ENCODE measurements at regions not wholly inside any gene's neighbourhood (a gene's known extent, or its start where the extent isn't known, plus 50 kb on each side); places are given as distances from the start of the nearest gene placed in this dataset.

DNA sequence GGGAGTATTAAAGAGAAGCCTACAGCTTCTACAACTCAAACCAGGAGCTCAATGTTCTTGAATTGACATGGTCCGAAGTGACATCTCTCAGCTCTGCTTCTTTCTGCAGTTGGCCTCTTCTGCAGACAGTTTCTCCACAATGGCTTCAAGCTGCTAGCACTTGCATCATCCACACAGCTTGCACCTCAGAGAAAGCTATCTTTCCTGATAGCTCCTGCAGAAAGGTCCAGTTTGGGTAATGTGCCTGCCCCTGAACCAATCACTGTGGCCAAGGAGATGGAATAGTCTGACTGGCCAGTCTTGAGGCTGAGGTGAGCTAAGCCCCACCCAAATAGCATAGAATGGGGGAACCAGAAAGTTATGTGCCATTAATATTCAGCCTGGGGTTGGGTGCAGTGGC lies 95.8 kb upstream of the ABCA1 start:
- DNase-seq = no peak

DNA sequence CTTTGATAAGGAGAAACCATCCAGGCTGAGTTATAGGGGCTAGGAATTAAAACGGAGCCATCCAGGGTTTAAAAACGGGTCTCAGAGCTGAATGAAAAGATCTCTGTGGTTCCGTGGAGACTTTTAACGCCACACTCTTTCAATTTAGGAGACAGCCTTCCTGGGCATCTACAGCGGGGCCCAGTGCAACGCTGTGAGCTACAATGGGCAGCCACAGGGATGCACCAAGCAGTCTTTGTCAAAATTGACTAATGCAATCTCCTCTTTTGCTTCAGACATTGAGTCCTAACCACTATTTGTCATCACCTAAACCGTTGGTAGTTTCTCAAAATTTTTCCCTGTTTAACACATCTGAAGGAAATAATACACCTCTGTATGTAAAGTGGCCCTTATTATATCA lies 96.6 kb upstream of the ABCA1 start:
- no peak for DNase-seq

DNA sequence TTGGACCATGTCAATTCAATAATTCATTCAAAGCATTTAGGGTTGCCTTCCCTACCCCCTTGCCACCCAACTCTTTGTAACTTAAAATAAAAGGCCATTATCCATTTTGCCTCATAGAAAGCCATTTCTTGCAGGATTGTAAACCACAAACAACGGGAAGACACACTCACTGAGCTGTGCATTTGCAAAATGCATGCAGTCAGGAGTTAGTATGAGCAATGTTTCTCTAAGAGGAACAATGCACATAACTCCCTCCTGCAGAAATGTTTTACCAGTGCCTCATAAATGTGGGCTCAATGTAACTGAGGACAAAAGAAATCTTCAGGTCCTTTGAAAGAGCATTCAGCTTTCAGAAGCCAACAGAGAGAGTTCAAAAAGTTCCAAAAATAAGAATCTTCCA lies 98.5 kb upstream of the ABCA1 start:
- no peak for DNase-seq

DNA sequence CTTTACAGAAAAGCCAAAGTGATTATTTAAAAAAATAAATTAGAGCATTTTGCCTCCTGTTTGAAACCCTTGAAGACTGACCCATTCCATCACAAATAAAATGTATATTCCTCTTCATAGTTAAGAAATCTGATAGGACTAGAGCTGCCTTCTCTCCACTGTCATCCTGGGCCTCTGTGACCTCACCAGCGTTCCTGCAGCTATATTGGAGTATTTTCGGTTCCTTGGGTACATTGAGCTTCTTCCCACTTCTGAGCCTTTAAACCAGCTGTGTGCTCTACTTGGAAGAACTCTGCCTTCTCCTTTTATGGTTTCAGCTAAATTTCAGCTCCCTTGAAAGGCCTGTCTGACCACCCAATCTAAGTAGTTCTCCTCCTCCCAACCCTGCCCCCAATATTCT lies 99.1 kb upstream of the ABCA1 start:
- DNase-seq = no peak

DNA sequence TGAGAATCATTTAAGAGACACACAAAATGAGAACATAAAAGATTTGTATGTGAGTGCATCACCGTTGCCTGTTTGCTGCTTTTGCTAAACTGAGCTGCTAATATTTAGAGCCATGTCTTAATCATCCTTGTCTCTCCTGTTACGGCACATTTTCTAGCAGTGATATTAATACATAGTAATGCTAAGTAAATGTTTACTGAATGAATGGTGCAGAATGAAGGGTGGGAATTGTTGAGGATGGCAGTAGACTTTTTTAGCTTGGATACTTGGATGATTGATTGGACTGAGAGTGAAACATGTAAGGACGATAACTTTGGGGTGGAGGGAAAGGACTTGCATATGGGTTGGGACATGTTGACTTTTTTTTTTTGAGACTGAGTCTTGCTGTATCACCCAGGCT lies 102.3 kb upstream of the ABCA1 start:
- DNase-seq = no peak

DNA sequence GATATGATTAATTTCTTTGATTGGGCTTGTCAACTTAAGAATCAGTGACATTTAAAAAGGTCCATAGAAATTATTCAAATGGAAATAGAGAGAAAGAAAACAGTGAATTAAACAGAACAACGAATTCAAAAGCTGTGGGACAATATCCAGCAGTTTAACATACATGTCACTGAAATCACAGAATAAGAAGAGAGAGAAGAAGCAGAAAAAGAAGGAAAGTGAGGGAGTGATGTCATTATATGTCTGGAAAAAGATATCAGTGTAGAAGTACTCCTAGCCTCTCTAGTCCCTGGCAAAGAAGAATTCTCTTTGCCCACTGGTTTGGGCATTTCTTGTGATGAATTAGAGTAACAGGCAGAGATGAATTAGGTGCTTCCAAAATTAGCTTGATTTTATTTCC lies 109.2 kb upstream of the ABCA1 start:
- DNase-seq = no peak

DNA sequence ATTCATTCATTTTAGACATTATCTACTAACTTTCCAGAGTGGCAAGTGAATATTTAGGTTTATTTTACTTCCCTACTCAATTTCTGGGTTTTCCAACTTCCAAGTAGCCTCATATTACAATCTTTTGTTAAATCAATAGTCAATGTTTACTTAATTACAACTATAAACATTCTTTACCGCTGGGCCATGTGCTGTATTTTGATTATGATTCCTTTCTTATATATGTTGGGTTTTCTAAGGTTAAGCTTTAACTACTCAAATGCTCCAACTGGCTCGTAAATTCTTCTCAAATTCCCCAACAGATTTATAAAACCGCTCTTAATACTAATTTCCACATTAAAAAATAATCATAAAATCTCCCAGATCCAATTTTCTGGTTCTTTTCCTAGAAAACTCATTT lies 110.1 kb upstream of the ABCA1 start:
- DNase-seq = no peak

DNA sequence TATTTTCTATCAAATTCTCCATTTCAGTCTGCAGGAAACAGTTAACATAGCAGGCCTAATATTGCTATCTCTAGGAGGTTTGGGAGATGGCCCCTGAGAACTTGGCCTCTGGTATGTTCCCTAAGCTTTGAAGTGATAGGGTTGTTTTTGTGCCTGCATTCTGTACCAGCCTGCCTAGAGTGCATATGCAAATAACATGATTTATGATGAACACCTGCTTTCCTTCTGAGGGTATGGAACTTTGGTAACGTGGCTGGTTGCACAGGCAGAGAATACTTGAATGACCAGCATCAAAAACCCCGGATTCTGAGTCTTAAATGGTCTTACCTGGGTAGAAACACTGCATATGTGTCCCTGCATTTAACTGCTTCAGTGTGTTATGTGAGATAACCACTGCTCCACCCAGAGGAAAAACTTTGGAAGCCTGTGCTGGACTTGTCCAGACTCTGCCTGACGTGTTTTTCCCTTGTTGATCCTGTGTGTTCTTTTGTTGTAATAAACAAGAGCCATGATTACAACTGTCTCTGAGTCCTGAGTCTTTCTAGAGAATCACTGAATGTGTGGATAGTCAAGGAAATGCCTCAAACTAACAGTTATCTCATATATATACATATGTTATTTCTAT lies 111.3 kb upstream of the ABCA1 start:
- DNase-seq = no peak

DNA sequence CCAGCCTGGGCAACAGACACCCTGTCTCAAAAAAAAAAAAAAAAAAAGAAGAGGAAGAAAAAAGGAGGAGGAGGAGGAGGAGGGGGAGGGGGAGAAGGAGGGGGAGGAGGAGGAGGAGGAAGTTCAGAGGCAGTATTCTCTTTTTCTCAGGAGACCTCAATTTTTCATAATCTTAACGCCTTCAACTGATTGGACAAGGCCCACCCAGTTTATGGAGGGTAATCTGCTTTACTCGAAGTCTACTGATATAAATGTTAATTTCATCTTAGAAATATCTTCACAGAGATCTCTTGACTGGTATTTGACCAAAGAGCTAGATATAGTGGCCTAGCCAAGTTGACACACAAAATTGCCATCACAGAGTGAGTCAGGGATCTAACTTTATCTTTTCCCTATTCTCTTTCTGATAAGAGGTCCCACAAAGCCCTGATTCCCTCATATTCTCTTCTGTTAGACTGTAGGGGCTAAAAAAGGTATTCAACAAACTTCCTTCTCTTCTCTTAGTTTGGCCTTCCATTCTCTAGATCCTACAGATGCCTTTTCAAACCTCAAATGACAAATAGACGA lies 115.5 kb upstream of the ABCA1 start:
- DNase-seq = no peak

DNA sequence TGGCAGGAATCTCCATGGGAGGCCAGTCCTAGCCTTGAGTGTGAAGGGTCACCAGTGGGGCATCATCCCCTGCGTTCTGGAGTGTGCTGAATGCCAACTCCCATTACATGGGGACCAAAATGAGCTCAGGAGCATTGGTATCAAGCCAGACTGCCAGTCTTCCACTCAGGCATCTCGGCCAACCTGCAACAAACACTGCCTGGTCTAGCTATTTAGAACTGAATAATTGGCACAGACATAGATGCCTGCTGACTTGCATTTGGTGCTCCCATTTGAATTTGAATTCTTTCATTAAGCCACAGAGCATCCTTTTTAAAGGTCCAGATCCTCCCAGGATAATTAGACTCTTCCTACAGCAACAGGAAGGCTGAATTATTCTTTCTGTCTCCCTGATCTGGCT lies 116.6 kb upstream of the ABCA1 start:
- DNase-seq = no peak

DNA sequence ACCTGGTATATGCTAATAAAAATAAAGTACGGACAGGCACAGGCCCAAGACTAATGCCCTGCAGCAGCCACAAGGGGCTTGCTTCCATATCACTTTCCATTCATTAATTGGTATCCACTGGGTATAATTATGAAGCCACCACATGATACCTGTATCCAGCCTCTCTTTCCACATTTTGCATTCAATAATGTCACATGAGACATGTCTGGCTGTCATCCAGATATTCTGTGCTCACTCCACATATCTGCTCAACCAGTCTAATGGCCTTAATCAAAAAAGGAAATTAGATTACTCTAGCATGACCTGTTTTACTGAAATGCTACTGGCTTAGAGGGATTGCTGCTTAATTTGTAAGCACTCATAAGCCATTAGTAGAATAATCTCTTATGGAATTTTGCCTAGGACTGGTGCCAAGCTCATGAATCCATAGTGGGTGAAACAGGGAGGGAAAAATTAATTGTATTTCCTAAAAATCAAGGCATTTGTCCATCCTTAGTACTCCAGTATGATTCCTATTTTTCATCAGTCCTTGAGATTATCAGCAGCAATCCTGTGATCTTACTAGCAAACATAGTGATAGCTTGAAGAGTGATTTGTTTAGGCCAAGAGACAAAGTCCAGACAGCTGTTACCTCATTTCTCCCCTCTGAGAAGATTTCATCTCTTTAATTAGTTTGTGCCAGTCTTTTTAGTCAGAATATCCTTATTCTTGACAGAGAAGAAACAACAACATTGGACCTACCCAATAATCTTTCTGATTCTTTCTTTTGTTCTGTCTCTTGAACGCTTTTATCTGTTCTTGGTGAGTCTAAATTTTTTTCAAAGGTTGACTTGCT lies 119.2 kb upstream of the ABCA1 start:
- DNase-seq = peak; percentile 34

DNA sequence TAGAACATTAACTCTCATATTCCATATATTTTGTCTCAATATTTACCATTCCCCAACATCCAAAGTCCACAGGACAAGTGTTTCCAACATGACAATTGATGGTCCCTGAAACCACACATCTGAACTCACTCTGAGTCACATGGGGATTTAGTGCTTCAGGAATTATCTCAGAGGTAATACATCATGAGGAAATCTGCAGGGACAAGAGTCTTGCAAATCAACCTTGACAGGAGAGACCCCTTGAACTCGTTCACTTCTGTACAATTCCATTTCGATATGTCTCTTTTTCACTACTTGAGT lies 119.7 kb upstream of the ABCA1 start:
- DNase-seq = no peak

DNA sequence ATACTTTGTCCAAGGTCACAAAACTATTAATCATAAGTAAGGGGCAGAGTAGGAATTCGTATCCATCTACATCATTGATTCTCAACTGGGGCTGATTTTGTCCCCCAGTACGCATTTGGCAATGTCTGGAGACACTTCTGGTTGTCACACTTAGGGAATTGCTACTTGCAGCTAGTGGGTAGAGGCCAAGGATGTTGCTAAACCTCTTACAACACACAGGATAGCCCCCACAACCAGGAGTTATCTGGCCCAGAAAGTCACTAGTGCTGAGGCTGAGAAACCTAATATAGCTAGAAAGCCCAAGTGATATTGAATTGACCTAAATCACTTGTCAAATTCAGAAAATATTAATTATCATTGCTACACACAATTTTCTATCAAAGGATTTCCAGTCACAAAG lies 120.4 kb upstream of the ABCA1 start:
- no peak for DNase-seq

DNA sequence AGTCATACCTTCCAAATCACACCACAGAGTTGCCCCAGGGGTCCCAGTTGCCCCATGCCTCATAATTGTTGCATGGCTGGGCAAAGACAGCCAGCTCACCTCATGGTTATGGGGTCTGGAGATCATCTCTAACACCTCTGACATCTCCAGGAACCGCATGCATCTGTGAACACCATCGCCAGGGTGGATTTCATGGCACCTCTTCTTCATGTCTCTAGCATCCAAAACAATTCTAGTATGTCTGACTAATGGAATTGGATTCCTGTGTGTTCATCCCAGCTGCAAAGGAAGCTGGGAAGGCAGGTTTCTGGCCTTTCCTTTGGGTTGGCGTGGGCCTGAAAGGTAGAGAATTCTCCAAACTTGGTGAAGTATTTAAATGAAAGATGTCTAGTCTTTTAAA lies 122.3 kb upstream of the ABCA1 start:
- DNase-seq = no peak

DNA sequence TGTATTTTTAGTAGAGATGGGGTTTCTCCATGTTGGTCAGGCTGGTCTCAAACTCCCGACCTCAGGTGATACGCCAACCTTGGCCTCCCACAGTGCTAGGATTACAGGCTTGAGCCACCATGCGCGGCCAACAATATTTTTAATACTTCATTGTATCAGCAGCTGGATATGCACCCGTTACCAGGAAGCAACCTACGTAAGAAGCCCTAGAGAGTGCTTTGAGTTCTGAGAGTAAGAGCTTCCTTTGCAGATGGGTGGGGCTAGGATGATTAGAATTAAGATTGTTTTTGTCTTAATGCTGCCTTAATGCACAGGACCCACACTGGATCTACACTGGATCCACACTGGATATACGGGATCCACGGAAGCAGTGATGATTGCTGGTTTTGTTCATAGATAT lies 123.9 kb upstream of the ABCA1 start:
- no peak for DNase-seq

DNA sequence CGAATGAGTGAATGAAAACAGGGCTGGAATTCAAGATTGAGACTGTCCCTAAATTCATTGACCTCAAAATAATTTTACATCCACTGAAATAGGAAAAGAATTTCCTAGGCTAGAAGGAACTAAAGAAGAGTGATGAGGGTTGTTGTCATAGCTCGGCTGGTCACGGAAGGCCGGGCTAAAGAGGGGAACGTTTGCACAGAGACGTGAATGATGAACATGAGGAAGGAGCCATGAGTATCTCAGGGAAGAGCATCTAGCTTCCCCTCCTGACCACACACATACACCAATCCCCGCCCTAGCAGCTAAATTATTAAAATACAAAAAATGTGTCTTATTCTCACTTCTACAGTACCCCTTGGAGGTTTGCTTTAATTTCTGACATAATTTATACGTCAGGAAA lies 124.4 kb upstream of the ABCA1 start:
- DNase-seq = no peak

DNA sequence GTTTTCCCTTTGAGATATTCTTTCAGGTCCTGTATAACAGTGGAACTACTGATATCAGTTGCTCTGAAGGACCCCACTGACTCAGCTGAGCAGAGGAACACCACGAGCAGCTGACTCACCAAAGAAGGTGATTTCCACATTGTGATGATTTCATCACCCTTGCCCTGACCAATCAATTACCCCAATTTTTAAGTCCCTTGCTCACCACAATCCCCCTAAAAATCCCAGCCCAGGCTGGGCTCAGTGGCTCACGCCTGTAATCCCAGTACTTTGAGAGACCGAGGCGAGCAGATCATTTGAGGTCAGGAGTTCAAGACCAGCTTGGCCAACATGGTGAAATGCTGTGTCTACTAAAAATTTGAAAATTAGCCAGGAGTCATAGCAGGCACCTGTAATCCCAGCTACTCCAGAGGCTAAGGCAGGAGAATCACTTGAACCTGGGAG lies 125.3 kb upstream of the ABCA1 start:
- no peak for DNase-seq

DNA sequence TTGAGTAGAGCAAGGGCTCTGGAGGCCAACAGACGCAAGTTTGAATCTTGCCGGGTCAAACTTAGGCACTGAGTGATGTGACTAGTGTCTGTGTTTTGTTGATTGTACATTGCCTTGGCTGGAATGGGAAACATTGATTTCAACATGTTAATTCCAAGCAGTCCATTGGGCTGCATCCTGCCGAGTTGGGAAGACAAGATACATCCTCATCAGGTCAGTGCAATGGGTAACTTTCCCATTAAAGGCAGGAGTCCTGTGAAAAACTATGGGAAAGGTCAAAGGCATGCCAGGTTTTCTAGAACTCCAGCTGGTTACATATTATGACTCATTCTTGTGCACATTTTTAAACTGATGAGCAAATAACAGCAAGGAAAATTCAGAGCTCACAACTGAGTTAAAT lies 126.5 kb upstream of the ABCA1 start:
- DNase-seq = no peak

DNA sequence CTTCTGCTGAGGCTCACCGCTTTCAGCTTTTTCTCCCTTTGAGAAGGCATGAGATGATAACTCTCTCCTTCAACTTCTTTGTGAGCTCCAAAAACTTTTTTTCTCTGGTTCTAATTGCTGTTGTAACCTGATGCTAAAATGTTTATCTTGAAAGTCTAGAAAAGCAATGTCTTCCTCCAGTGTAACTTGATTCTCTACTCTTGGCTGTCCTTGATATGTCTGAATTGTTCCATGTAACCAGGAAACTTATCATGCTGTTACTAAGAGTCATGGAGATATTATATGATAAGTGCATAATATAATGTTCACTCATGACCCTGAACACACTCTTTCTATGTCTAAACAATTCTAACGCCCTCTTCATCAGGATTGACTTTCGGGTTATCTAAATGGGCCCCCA lies 128.0 kb upstream of the ABCA1 start:
- no peak for DNase-seq

DNA sequence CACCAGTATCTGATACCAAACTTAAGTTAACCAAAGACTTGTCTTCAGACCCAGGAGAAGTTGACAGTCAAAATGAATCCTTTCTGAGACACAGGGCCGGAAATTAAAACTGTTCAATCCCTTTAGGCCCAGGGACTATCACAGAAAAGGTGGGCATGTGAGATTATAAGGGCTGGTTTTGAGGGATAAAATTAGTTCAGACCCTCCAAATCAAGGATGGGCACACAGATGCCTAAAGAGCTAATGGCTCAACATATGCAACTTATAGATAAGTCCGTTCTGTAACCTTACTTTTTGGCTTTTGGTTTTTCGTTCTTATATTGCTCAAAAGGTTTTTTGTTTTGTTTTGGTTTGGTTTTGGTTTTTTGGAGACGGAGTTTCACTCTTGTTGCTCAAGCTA lies 129.6 kb upstream of the ABCA1 start:
- DNase-seq = no peak

DNA sequence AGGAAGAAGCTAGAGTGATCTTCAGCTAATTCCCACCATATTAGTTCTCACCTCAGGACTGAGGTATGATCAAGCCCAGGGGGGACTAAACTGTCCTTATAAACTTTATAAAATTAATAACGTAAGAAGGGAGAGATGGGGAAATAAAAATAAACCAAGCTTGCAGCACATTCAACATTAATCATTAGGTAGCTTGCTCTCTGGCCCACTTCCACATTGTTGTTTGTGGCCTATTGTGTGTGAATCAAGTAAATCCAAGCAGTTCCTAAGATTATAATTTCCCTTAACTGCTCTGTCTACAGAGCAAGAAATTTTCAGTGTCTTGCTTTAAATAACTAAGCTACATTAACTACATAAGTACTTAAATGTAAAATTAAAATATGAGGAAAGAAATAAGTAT lies 131.3 kb upstream of the ABCA1 start:
- no peak for DNase-seq

DNA sequence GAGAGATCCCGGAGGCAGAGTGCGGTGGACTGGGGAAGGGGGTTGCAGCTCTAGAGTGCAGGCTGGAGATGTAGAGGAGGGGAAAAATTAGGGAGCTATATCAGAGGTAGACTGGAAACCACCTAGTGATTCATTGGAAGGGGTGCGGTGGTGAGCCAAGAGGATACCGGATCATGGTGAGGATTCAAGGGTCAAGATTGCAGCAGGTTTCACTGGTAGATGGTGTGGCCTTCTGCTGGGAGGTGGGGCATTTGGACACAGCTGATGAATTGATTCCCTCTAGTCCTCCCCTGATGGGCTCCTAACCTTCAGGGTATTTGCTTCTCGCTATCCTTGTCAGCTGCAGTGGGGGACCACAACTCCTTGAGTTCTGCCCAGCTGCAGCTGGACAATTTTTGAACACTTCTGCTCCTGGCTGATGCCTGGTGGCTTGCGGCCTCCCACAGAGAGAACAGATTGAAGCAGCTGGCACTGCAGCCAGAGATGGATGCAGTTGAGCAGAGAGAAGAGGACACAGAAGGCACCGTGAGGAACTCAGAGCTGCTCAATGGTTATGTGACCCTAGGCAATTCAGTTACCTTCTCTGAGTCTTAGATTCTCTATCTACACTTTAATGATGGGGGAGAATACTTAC lies 134.4 kb upstream of the ABCA1 start:
- no peak for DNase-seq

DNA sequence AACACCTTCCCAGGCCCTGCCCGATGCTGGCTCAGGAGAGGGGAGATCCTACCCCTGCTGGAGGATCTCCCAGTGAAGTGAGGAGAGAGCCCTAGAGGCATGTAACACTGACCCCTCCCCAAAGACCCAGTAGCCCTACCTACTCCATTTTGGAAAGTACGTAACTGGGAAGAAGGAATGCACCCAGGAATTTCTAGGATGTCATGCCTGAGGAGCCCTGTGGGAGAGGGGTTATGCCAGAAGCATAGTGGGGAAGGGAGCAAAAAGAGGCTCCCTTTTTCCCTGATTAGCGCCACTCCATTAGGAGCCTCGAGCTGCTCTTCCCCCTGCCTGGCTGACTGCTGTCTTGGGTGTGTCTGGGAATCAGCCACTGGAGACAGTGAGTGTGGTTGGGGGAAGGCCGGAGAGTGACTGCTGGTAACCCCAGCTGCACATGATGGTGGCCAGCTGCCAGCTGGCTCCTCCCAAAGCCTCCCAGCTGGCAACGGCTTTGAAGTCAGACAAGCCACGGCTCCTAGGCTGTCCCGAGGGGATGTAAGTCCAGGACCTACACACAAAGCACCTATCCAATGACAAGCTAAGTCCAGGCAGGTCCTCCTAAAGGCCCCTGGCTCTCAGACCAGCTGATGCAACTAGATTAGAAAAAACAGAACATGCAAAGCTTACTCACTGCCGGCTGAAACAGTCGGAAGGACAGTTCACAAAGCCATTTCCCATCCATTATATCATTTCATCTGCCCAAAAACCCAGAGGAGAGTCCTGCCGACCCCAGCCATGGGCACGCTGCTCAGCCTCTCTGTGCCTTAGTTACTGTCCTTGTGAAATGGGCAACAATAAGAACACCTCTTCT lies 136.5 kb upstream of the ABCA1 start:
- peak; percentile 73 for DNase-seq

Measured in NCI-H2029 treated with DMSO at 0.1 percent for 48 hours (cell line).